ENCODE measurements at regions not wholly inside any gene's neighbourhood (a gene's known extent, or its start where the extent isn't known, plus 50 kb on each side); places are given as distances from the start of the nearest gene placed in this dataset.

DNA sequence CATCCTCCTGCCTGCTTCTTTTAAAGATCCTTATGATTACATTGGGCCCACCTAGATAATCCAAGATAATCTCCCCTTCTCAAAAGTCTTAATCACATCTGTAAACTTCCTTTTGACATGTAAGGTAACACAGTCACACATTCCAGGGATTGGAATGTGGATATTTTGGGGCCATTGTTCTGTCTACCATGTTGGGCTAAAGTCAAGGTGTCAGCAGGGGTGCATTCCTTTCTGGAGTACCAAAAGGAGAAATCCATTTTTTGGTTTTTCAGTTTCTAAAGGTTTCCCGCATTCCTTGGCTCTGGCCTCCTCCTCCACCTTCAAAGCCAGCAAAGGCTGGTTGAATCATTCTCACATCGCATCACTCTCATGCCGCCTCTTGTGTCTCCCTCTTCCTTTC lies 197.6 kb upstream of the NFE2L3 start:
- DNase-seq = no peak
- Histone ChIP-seq H3K27me3 (no peaks in the 10 kb centered on the region), H3K4me3 (replicated peaks in 1 of 3) (no peak overlapping the region), H3K9me3 (no peaks in the 10 kb centered on the region), H3K36me3 (no peaks in the 10 kb centered on the region), H3K4me1 (no peaks in the 10 kb centered on the region), H3K27ac (no peak overlapping the region)
- intact Hi-C loops (cut with DNase I) = no loop called here
- no peak for TF ChIP-seq POLR2A (IDR thresholded peaks at IDR 0.05)
- TF ChIP-seq, protein P1, sequence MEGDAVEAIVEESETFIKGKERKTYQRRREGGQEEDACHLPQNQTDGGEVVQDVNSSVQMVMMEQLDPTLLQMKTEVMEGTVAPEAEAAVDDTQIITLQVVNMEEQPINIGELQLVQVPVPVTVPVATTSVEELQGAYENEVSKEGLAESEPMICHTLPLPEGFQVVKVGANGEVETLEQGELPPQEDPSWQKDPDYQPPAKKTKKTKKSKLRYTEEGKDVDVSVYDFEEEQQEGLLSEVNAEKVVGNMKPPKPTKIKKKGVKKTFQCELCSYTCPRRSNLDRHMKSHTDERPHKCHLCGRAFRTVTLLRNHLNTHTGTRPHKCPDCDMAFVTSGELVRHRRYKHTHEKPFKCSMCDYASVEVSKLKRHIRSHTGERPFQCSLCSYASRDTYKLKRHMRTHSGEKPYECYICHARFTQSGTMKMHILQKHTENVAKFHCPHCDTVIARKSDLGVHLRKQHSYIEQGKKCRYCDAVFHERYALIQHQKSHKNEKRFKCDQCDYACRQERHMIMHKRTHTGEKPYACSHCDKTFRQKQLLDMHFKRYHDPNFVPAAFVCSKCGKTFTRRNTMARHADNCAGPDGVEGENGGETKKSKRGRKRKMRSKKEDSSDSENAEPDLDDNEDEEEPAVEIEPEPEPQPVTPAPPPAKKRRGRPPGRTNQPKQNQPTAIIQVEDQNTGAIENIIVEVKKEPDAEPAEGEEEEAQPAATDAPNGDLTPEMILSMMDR (IDR thresholded peaks at IDR 0.05) = no peak
- WGBS, 2 donors = 99% methylated on average over 3 of the region's 3 CpGs

DNA sequence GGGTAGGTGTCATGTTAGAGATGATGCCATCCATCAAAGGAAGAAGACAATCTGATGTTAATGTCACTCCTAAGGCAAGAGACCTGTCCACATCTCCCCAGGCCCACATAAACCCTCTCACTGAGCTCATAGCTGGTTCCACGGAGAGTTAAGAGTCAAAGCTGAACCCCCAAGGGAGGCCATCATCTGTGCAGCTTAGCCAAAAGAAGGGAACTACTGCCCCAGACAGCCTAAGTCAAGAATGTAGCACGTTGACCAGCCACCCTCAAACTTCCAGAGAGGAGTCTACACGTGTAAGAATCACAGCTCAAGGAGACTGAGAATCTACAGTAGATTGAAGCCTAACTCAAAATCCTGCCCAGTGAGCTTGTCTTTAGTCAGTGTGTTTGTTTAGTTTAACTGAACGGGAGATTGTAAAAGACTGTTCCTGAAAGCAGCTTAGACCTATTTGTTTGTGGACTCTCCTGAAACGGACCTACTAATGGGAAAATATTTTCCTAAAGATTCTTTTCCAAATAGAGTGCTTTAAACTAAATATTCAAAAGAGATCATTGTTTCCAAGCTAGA lies 192.7 kb upstream of the NFE2L3 start:
- Histone ChIP-seq H3K4me3 (replicated peaks in 1 of 3) (no peak overlapping the region), H3K27ac (no peak overlapping the region), H3K9me3 (no peaks in the 10 kb centered on the region), H3K27me3 (no peaks in the 10 kb centered on the region), H3K4me1 (no peaks in the 10 kb centered on the region), H3K36me3 (no peaks in the 10 kb centered on the region)
- 27 to 36% methylated on average over 5 of the region's 5 CpGs for WGBS, 2 donors
- TF ChIP-seq, protein P1 (IDR thresholded peaks at IDR 0.05) = no peak
- TF ChIP-seq POLR2A (IDR thresholded peaks at IDR 0.05) = no peak
- intact Hi-C loops (cut with DNase I) = no loop called here
- DNase-seq = no peak

DNA sequence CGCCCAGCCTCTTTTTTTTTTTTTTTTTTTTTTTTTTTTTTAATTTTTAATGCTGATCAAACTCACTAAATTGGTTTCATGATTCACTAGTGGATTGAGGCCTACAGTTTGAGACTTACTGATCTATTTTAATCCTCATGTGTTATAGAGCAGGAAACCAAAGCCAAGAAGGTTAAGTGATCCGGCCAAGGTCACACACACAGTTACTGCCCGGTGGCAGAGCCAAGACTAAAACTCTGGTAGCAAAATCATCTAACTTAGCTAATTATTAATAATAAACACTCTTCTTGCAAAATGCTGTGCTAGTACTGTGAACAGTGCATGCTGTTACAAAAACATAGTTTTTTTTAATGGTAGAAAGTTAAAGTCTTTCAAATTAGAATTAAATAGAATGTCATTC lies 188.3 kb upstream of the NFE2L3 start:
- no peak for TF ChIP-seq POLR2A (IDR thresholded peaks at IDR 0.05)
- H3K4me3 ChIP-seq (replicated peaks in 1 of 3) = no peak overlapping the region
- no peaks in the 10 kb centered on the region for H3K36me3 ChIP-seq
- no peaks in the 10 kb centered on the region for H3K9me3 ChIP-seq
- no peak for DNase-seq
- H3K27ac ChIP-seq = no peak overlapping the region
- intact Hi-C loops (cut with DNase I) = no loop called here
- peaks cover 4% of the 10 kb centered on the region for H3K27me3 ChIP-seq
- no peaks in the 10 kb centered on the region for H3K4me1 ChIP-seq
- WGBS, 2 donors = 80 to 90% methylated on average over 3 of the region's 3 CpGs

DNA sequence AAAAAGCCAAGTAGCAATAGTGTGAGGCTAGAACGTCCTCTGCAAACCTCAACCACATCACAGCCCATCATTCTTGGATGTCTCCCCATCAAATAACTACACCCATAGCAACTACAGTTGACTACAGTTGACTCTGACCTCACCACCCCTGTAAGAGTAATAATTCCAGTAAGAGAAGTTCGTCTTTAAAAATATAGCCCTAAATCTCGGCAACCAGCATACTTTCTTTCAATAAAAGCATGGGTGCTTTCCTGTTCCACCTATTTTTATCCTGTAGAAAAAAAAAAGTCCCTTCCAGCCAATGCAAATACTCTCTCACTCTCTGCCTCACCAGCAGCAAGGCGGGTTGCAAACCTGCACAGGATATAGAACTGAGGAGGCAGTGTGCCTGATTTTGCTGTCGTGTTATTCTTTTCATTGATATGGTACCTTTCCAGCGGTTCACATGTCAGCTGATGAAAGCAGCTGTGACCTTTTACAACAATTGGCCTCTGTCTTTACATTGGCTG lies 187.5 kb upstream of the NFE2L3 start:
- TF ChIP-seq, protein P1 (IDR thresholded peaks at IDR 0.05) = no peak
- no peak for TF ChIP-seq POLR2A (IDR thresholded peaks at IDR 0.05)
- Histone ChIP-seq H3K4me3 (replicated peaks in 1 of 3) (no peak overlapping the region), H3K4me1 (no peaks in the 10 kb centered on the region), H3K27me3 (peaks cover 4% of the 10 kb centered on the region), H3K9me3 (no peaks in the 10 kb centered on the region), H3K27ac (no peak overlapping the region), H3K36me3 (no peaks in the 10 kb centered on the region)
- DNase-seq = no peak
- 37 to 49% methylated on average over 6 of the region's 6 CpGs for WGBS, 2 donors
- intact Hi-C loops (cut with DNase I) = no loop called here

DNA sequence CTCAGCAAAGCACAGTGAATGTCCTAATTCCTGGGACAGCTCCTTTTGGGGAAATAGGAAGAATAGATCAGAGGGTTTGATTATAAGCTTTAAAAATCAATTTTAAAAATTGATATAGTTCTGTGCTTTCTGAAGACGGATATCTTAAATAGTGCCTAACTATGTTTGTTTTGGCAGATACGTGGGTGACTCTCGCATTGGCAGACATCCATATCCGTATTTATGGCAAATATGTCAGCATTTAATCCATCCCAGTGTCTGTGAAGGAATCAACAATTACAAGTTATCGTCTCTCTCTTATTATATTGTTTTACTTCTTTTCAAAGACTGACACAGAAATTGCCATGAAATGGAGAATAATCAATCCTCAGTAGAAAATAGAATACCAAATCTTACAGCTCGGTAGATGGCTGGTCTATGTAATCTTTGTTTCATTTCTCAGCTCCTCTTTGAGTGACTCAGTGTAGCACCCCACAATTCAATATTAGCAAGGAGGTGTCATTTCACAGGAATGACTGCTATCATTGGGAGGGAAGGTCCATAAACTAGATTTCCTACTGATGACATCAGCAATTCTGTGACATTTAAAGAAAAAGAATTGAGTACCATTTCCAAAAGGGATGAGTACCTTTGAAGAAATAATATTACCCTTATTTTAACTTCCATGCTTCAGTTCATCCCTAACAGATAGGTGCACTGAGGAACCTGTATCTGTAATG lies 186.4 kb upstream of the NFE2L3 start:
- Histone ChIP-seq H3K4me1 (no peaks in the 10 kb centered on the region), H3K9me3 (no peaks in the 10 kb centered on the region), H3K4me3 (replicated peaks in 1 of 3) (no peak overlapping the region), H3K27ac (no peak overlapping the region), H3K36me3 (no peaks in the 10 kb centered on the region), H3K27me3 (peaks cover 4% of the 10 kb centered on the region)
- WGBS, 2 donors = 59 to 67% methylated on average over 6 of the region's 6 CpGs
- DNase-seq = no peak
- intact Hi-C loops (cut with DNase I) = no loop called here
- TF ChIP-seq, protein P1 (IDR thresholded peaks at IDR 0.05) = no peak
- TF ChIP-seq POLR2A (IDR thresholded peaks at IDR 0.05) = no peak
